Hematopoietic multipotent progenitor cell treated with erythropoietin and hydrocortisone succinate and interleukin-3 and kit ligand, for 15 days (in vitro differentiated cells): ENCODE measurements at regions not wholly inside any gene's neighbourhood (a gene's known extent, or its start where the extent isn't known, plus 50 kb on each side); places are given as distances from the start of the nearest gene placed in this dataset.
"Not testable (repeated sequence)": the region's sequence is repeated elsewhere in the genome, so short reads cannot be mapped to it uniquely, and the experiment has no call there.

Experiments
- DNase-seq: peaks from one replicate; pipeline ENCODE4 v3.0.0-alpha.2; 2015; ENCODE audit warnings: low spot score

GRCh38 chr2:180604077-180604476, 376.3 kb upstream of the UBE2E3 start:
- no peak for DNase-seq

GRCh38 chr2:180601016-180601415, 379.4 kb upstream of the UBE2E3 start:
- DNase-seq, result no peak

GRCh38 chr2:180599804-180600203, 380.6 kb upstream of the UBE2E3 start:
- DNase-seq, result no peak

GRCh38 chr2:180597179-180597578, 383.2 kb upstream of the UBE2E3 start:
- no peak for DNase-seq

- no peak for DNase-seq
Measured at GRCh38 chr2:180596453-180596852, 384.0 kb upstream of the UBE2E3 start.

GRCh38 chr2:180591947-180592346, 388.5 kb upstream of the UBE2E3 start:
- DNase-seq, result no peak

- DNase-seq, result not testable (repeated sequence)
Measured at GRCh38 chr2:180591093-180591781, 389.2 kb upstream of the UBE2E3 start.

- no peak for DNase-seq
Measured at GRCh38 chr2:180583441-180584140, 396.8 kb upstream of the UBE2E3 start.

GRCh38 chr2:180579388-180579787, 401.0 kb upstream of the UBE2E3 start:
- DNase-seq, result no peak

GRCh38 chr2:180578441-180578840, 402.0 kb upstream of the UBE2E3 start:
- DNase-seq, result no peak

GRCh38 chr2:180577567-180577966, 402.8 kb upstream of the UBE2E3 start:
- no peak for DNase-seq

- no peak for DNase-seq
Measured at GRCh38 chr2:180573951-180574350, 406.5 kb upstream of the UBE2E3 start.

- DNase-seq, result no peak
Measured at GRCh38 chr2:180572346-180572745, 408.1 kb upstream of the UBE2E3 start.

GRCh38 chr2:180571559-180571958, 408.8 kb upstream of the UBE2E3 start:
- DNase-seq, result no peak

- no peak for DNase-seq
Measured at GRCh38 chr2:180570864-180571263, 409.5 kb upstream of the UBE2E3 start.

GRCh38 chr2:180564051-180564450, 416.4 kb upstream of the UBE2E3 start:
- DNase-seq, result no peak

GRCh38 chr2:180562378-180562777, 418.0 kb upstream of the UBE2E3 start:
- no peak for DNase-seq

- no peak for DNase-seq
Measured at GRCh38 chr2:180559771-180560170, 420.6 kb upstream of the UBE2E3 start.

- DNase-seq, result no peak
Measured at GRCh38 chr2:180559038-180559437, 421.4 kb upstream of the UBE2E3 start.

GRCh38 chr2:180555391-180555965, 424.9 kb upstream of the UBE2E3 start:
- no peak for DNase-seq

GRCh38 chr2:180554330-180554729, 426.1 kb upstream of the UBE2E3 start:
- no peak for DNase-seq

GRCh38 chr2:180553094-180553715, 427.2 kb upstream of the UBE2E3 start:
- no peak for DNase-seq

- no peak for DNase-seq
Measured at GRCh38 chr2:180542511-180542910, 437.9 kb upstream of the UBE2E3 start.
